ENCODE measurements at regions not wholly inside any gene's neighbourhood (a gene's known extent, or its start where the extent isn't known, plus 50 kb on each side); places are given as distances from the start of the nearest gene placed in this dataset.

- Histone ChIP-seq H3K4me3 (no peak overlapping the region), H3K27ac (no peak overlapping the region), H3K9me3 (ENCODE audit: low read depth) (no peaks in the 10 kb centered on the region), H3K27me3 (no peaks in the 10 kb centered on the region), H3K36me3 (no peaks in the 10 kb centered on the region), H3K4me1 (ENCODE audit: low read depth) (no peaks in the 10 kb centered on the region)
- no peak for TF ChIP-seq CTCF (IDR thresholded peaks at IDR 0.05; ENCODE audit: low read depth, low read length)
- no peak for DNase-seq (ENCODE audit: low read depth in 1 of 2, low spot score in 1 of 2)
These were observed 269.3 kb downstream of the GPM6A start for GRCh38 chr4:175542786-175543185.

DNA sequence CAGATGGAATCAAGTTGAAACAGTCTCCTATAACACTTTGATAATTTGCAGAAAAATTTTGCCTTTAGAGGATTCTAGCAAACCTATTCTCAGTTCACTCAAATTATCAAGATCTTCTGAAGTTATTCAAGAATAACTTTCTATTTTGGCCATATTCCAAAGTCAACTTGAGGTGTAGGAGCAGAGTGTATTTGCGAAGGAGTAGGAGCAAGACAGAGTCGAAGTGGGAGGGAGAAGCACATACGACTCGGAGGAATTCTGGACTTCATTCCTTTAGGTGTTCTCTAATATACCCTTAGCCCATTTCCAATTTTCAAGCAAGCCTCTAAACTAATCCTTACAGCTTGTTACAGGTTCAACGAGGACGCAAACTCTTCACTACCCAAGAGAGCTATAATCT lies 252.9 kb downstream of the GPM6A start:
- Histone ChIP-seq H3K27me3 (no peaks in the 10 kb centered on the region), H3K36me3 (no peaks in the 10 kb centered on the region), H3K9me3 (ENCODE audit: low read depth) (no peaks in the 10 kb centered on the region), H3K4me1 (ENCODE audit: low read depth) (no peaks in the 10 kb centered on the region), H3K27ac (no peak overlapping the region), H3K4me3 (no peak overlapping the region)
- no peak for TF ChIP-seq CTCF (IDR thresholded peaks at IDR 0.05; ENCODE audit: low read depth, low read length)
- no peak for DNase-seq (ENCODE audit: low read depth in 1 of 2, low spot score in 1 of 2)

GRCh38 chr4:175559526-175559925 lies 252.5 kb downstream of the GPM6A start:
- no peaks in the 10 kb centered on the region for H3K9me3 ChIP-seq (ENCODE audit: low read depth)
- TF ChIP-seq CTCF (IDR thresholded peaks at IDR 0.05; ENCODE audit: low read depth, low read length) = no peak
- no peak overlapping the region for H3K4me3 ChIP-seq
- no peaks in the 10 kb centered on the region for H3K4me1 ChIP-seq (ENCODE audit: low read depth)
- no peaks in the 10 kb centered on the region for H3K36me3 ChIP-seq
- no peak overlapping the region for H3K27ac ChIP-seq
- H3K27me3 ChIP-seq = no peaks in the 10 kb centered on the region
- no peak for DNase-seq (ENCODE audit: low read depth in 1 of 2, low spot score in 1 of 2)

DNA sequence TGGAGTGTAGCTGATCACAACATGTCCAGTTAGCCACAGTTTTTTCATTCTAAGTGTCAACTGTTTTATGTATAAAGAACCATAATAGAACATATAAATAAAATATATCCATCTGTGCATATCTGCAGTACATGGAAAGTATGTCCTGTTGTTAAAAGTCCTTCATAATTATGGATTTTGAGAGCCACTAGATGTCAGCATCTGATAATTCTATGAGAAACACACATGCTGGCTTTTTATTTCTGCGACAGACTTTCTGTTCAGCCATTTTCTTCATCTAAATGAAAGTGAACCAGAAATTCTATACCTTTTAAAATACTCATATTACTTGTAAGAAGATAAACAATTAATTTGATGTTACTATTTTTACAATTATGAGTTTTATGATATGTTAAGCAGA lies 251.5 kb downstream of the GPM6A start:
- no peak for TF ChIP-seq CTCF (IDR thresholded peaks at IDR 0.05; ENCODE audit: low read depth, low read length)
- Histone ChIP-seq H3K4me1 (ENCODE audit: low read depth) (no peaks in the 10 kb centered on the region), H3K4me3 (no peak overlapping the region), H3K27ac (no peak overlapping the region), H3K9me3 (ENCODE audit: low read depth) (no peaks in the 10 kb centered on the region), H3K36me3 (no peaks in the 10 kb centered on the region), H3K27me3 (no peaks in the 10 kb centered on the region)
- DNase-seq (ENCODE audit: low read depth in 1 of 2, low spot score in 1 of 2) = no peak

- Histone ChIP-seq H3K9me3 (ENCODE audit: low read depth) (no peaks in the 10 kb centered on the region), H3K36me3 (no peaks in the 10 kb centered on the region), H3K4me3 (no peak overlapping the region), H3K4me1 (ENCODE audit: low read depth) (no peaks in the 10 kb centered on the region), H3K27me3 (no peaks in the 10 kb centered on the region), H3K27ac (no peak overlapping the region)
- TF ChIP-seq CTCF (IDR thresholded peaks at IDR 0.05; ENCODE audit: low read depth, low read length) = no peak
- no peak for DNase-seq (ENCODE audit: low read depth in 1 of 2, low spot score in 1 of 2)
These were observed 250.4 kb downstream of the GPM6A start for GRCh38 chr4:175561696-175562095.

- Histone ChIP-seq H3K4me1 (ENCODE audit: low read depth) (no peaks in the 10 kb centered on the region), H3K27me3 (no peaks in the 10 kb centered on the region), H3K27ac (no peak overlapping the region), H3K36me3 (no peaks in the 10 kb centered on the region), H3K4me3 (no peak overlapping the region), H3K9me3 (ENCODE audit: low read depth) (no peaks in the 10 kb centered on the region)
- no peak for DNase-seq (ENCODE audit: low read depth in 1 of 2, low spot score in 1 of 2)
- no peak for TF ChIP-seq CTCF (IDR thresholded peaks at IDR 0.05; ENCODE audit: low read depth, low read length)
These were observed 250.0 kb downstream of the GPM6A start for GRCh38 chr4:175562111-175562510.
